PC-9 (cell line): ENCODE measurements at regions not wholly inside any gene's neighbourhood (a gene's known extent, or its start where the extent isn't known, plus 50 kb on each side); places are given as distances from the start of the nearest gene placed in this dataset.

Experiments used
- EZH2 ChIP-seq: fragments of 200-600 bp; sonication (generic); IDR thresholded peaks from 2 replicates; pipeline ENCODE4 v1.8.0; 2017; ENCODE audit warnings: antibody characterized with exemption, low read depth
- TF ChIP-seq, protein P1 (sequence below): fragments of 200-600 bp; sonication (generic); conservative IDR thresholded peaks from 2 replicates; pipeline ENCODE4 v1.6.1; 2017; ENCODE audit warnings: mixed run types, antibody characterized with exemption, mild to moderate bottlenecking, moderate library complexity

DNA sequence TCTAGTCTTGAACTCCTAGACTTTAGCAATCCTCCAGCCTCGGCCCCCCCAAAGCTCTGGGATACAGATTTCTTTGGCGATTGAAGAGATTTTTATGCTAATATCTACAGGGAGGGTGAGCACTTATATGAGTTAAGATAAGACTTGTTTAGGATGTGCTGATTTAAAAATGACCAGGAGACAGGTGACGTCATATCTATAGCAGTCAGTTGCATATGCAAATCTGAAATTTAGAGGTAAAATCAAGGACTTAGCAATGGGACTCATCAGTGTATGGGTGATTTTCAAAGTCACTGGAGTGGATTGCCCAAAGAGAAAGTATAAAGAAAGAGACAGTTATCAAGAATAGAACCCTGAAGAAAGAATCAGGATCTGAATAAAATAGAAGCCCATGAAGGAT, 394.5 kb downstream of the ADGRL2 start:
- TF ChIP-seq, protein P1, sequence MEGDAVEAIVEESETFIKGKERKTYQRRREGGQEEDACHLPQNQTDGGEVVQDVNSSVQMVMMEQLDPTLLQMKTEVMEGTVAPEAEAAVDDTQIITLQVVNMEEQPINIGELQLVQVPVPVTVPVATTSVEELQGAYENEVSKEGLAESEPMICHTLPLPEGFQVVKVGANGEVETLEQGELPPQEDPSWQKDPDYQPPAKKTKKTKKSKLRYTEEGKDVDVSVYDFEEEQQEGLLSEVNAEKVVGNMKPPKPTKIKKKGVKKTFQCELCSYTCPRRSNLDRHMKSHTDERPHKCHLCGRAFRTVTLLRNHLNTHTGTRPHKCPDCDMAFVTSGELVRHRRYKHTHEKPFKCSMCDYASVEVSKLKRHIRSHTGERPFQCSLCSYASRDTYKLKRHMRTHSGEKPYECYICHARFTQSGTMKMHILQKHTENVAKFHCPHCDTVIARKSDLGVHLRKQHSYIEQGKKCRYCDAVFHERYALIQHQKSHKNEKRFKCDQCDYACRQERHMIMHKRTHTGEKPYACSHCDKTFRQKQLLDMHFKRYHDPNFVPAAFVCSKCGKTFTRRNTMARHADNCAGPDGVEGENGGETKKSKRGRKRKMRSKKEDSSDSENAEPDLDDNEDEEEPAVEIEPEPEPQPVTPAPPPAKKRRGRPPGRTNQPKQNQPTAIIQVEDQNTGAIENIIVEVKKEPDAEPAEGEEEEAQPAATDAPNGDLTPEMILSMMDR = no peak
- no peak for TF ChIP-seq EZH2
